Prostate gland (tissue), 2 donors: ENCODE measurements at regions not wholly inside any gene's neighbourhood (a gene's known extent, or its start where the extent isn't known, plus 50 kb on each side); places are given as distances from the start of the nearest gene placed in this dataset.

Experiments
- DNase-seq: peaks from one replicate; pipeline ENCODE4 v3.0.0-alpha.2; 2019; ENCODE audit warnings: low spot score
- H3K27ac ChIP-seq, 2 donors: fragments of 200-600 bp; sonication (generic); 2 replicates each; pipeline ENCODE4 v1.5.1; 2017 to 2019
- H3K27me3 ChIP-seq: fragments of 200-600 bp; sonication (generic); replicated peaks from 2 replicates; pipeline ENCODE4 v1.5.1; 2019; ENCODE audit not compliant: insufficient read depth
- H3K36me3 ChIP-seq, 2 donors: fragments of 200-600 bp; sonication (generic); 1 replicate in 1 of 2; 2 replicates in 1 of 2; pipeline versions ENCODE4 v1.5.1 to v1.8.1; 2017 to 2019
- H3K4me1 ChIP-seq: fragments of 200-600 bp; sonication (generic); replicated peaks from 2 replicates; pipeline ENCODE4 v1.5.1; 2019
- H3K4me3 ChIP-seq, 2 donors: fragments of 200-600 bp; sonication (generic); 2 replicates each; pipeline ENCODE4 v1.5.1; 2017 to 2019
- H3K9me3 ChIP-seq: fragments of 200-600 bp; sonication (generic); 2 replicates; pipeline ENCODE4 v1.5.1; 2017
- CTCF ChIP-seq, 4 experiments: fragments of 200-600 bp in 2 of 4; fragments of 450-650 bp in 2 of 4; sonication (generic) in 2 of 4; IDR thresholded peaks; 1 replicate in 3 of 4; 2 replicates in 1 of 4; pipeline ENCODE4 v1.5.1; 2016 to 2019; ENCODE audit warnings: antibody characterized with exemption in 4 of 4, mild to moderate bottlenecking in 2 of 4, moderate library complexity in 2 of 4
- POLR2A ChIP-seq: fragments of 450-650 bp; IDR thresholded peaks from one replicate; pipeline ENCODE4 v1.6.1; 2016; ENCODE audit warnings: antibody characterized with exemption, mild to moderate bottlenecking
- POLR2AphosphoS5 ChIP-seq: sonication (generic); formaldehyde crosslinking; IDR thresholded peaks from one replicate; pipeline ENCODE4 v1.6.1; 2017; ENCODE audit warnings: antibody characterized with exemption
- WGBS: methylation state at CpG from one replicate; pipeline ENCODE4 v1.1.5; 2018; 5-methylcytosine and 5-hydroxymethylcytosine counted together
- intact Hi-C: fragments of 100-400 bp; cut with DNase I; formaldehyde crosslinking; loops from one replicate; pipeline ENCODE4 v1.14.2; 2022

- Histone ChIP-seq H3K36me3 (no peaks in the 10 kb centered on the region), H3K4me1 (no peaks in the 10 kb centered on the region), H3K9me3 (no peaks in the 10 kb centered on the region), H3K4me3 (no peak overlapping the region), H3K27me3 (no peaks in the 10 kb centered on the region), H3K27ac (no peak overlapping the region)
- 91% methylated on average over 4 of the region's 4 CpGs for WGBS
- DNase-seq: no peak
- intact Hi-C loops: no loop called here
- TF ChIP-seq POLR2AphosphoS5 (no peak), POLR2A (no peak), CTCF (IDR thresholded peaks at IDR 0.05) (no peak)
These were observed 87.6 kb upstream of the SOD1 start for GRCh38 chr21:31571879-31572278.

- H3K4me1 ChIP-seq: no peaks in the 10 kb centered on the region
- H3K9me3 ChIP-seq: no peaks in the 10 kb centered on the region
- DNase-seq: no peak
- no peaks in the 10 kb centered on the region for H3K36me3 ChIP-seq
- intact Hi-C loops: no loop called here
- WGBS: 59% methylated on average over 8 of the region's 8 CpGs
- no peaks in the 10 kb centered on the region for H3K27me3 ChIP-seq
- TF ChIP-seq CTCF (IDR thresholded peaks at IDR 0.05) (no peak), POLR2AphosphoS5 (no peak), POLR2A (no peak)
- no peak overlapping the region for H3K4me3 ChIP-seq
- H3K27ac ChIP-seq: no peak overlapping the region
These were observed 88.5 kb upstream of the SOD1 start for GRCh38 chr21:31570824-31571566.

GRCh38 chr21:31566611-31567010 lies 92.9 kb upstream of the SOD1 start:
- WGBS: 48% methylated on average over 7 of the region's 7 CpGs

GRCh38 chr21:31566064-31566463 lies 93.4 kb upstream of the SOD1 start:
- Histone ChIP-seq H3K4me1 (no peaks in the 10 kb centered on the region), H3K4me3 (no peak overlapping the region), H3K9me3 (no peaks in the 10 kb centered on the region), H3K36me3 (no peaks in the 10 kb centered on the region), H3K27me3 (no peaks in the 10 kb centered on the region), H3K27ac (no peak overlapping the region)
- TF ChIP-seq POLR2AphosphoS5 (no peak), CTCF (IDR thresholded peaks at IDR 0.05) (no peak), POLR2A (no peak)
- DNase-seq: no peak
- intact Hi-C loops: no loop called here

More at GRCh38 chr21:31566611-31567010, 92.9 kb upstream of the SOD1 start:
- intact Hi-C loops: no loop called here
- Histone ChIP-seq H3K4me3 (no peak overlapping the region), H3K4me1 (no peaks in the 10 kb centered on the region), H3K27ac (no peak overlapping the region), H3K9me3 (no peaks in the 10 kb centered on the region), H3K36me3 (no peaks in the 10 kb centered on the region), H3K27me3 (no peaks in the 10 kb centered on the region)
- DNase-seq: no peak
- TF ChIP-seq POLR2AphosphoS5 (no peak), POLR2A (no peak), CTCF (IDR thresholded peaks at IDR 0.05) (no peak)

- H3K4me1 ChIP-seq: no peaks in the 10 kb centered on the region
- 61% methylated on average over 9 of the region's 9 CpGs for WGBS
- H3K36me3 ChIP-seq: no peaks in the 10 kb centered on the region
- H3K9me3 ChIP-seq: no peaks in the 10 kb centered on the region
- H3K27me3 ChIP-seq: no peaks in the 10 kb centered on the region
- DNase-seq: no peak
- TF ChIP-seq CTCF (IDR thresholded peaks at IDR 0.05) (no peak), POLR2AphosphoS5 (no peak), POLR2A (no peak)
- intact Hi-C loops: no loop called here
- no peak overlapping the region for H3K4me3 ChIP-seq
- H3K27ac ChIP-seq: no peak overlapping the region
These were observed 95.1 kb upstream of the SOD1 start for GRCh38 chr21:31564439-31564838.
